GM23338 (cell line): ENCODE measurements at regions not wholly inside any gene's neighbourhood (a gene's known extent, or its start where the extent isn't known, plus 50 kb on each side); places are given as distances from the start of the nearest gene placed in this dataset.
"Not testable (repeated sequence)": the region's sequence is repeated elsewhere in the genome, so short reads cannot be mapped to it uniquely, and the experiment has no call there.

Source experiments
- ATAC-seq: fragments of 200-7000 bp; cut with Tn5 transposase; 3 replicates; pipeline ENCODE4 v1.9.1; 2020
- DNase-seq: peaks from one replicate; pipeline ENCODE4 v3.0.0-alpha.2; 2015; ENCODE audit warnings: low spot score
- H2AFZ ChIP-seq: fragments of 200-600 bp; sonication (generic); 2 replicates; pipeline ENCODE4 v1.8.0; 2016; ENCODE audit warnings: antibody characterized with exemption, mild to moderate bottlenecking, moderate library complexity
- H3F3A ChIP-seq: fragments of 200-600 bp; sonication (generic); replicated peaks from 2 replicates; pipeline ENCODE4 v1.8.0; 2017; ENCODE audit warnings: antibody characterized with exemption, mixed run types, low read depth
- H3K27ac ChIP-seq: fragments of 200-600 bp; sonication (generic); 2 replicates; pipeline ENCODE4 v1.6.1; 2016; ENCODE audit warnings: low read depth
- H3K27me3 ChIP-seq: fragments of 200-600 bp; sonication (generic); 2 replicates; pipeline ENCODE4 v1.8.0; 2016; ENCODE audit warnings: mild to moderate bottlenecking, mixed run types, moderate library complexity; ENCODE audit not compliant: insufficient read depth
- H3K36me3 ChIP-seq: fragments of 200-600 bp; sonication (generic); 2 replicates; pipeline ENCODE4 v1.8.0; 2016; ENCODE audit warnings: mild to moderate bottlenecking; ENCODE audit not compliant: insufficient read depth
- H3K4me1 ChIP-seq: fragments of 200-600 bp; sonication (generic); 2 replicates; pipeline ENCODE4 v1.8.0; 2016; ENCODE audit warnings: mild to moderate bottlenecking, moderate library complexity; ENCODE audit not compliant: insufficient read depth
- H3K4me2 ChIP-seq: fragments of 200-600 bp; sonication (generic); 2 replicates; pipeline ENCODE4 v1.7.1; 2017; ENCODE audit warnings: mixed run types
- H3K4me3 ChIP-seq: fragments of 200-600 bp; sonication (generic); 2 replicates; pipeline ENCODE4 v1.6.1; 2016; ENCODE audit warnings: mixed run types
- H3K79me2 ChIP-seq: fragments of 200-600 bp; sonication (generic); replicated peaks from 2 replicates; pipeline ENCODE4 v1.8.0; 2017; ENCODE audit warnings: mild to moderate bottlenecking; ENCODE audit not compliant: insufficient read depth
- H3K9me2 ChIP-seq: fragments of 200-600 bp; sonication (generic); 2 replicates; pipeline ENCODE4 v1.8.0; 2017; ENCODE audit not compliant: insufficient read depth
- H4K20me1 ChIP-seq: fragments of 200-600 bp; sonication (generic); replicated peaks from 2 replicates; pipeline ENCODE4 v1.8.0; 2017; ENCODE audit warnings: mild to moderate bottlenecking; ENCODE audit not compliant: insufficient read depth
- H3K27ac Mint-ChIP-seq: 2 replicates; pipeline ENCODE4 v1.8.0; 2020; ENCODE audit warnings: inconsistent platforms, mild to moderate bottlenecking, moderate library complexity, mixed read lengths
- H3K27me3 Mint-ChIP-seq: 3 replicates; pipeline ENCODE4 v1.8.0; 2022; ENCODE audit warnings: low read depth, mild to moderate bottlenecking, moderate library complexity, mixed read lengths, inconsistent platforms; ENCODE audit not compliant: insufficient read depth, poor library complexity
- H3K36me3 Mint-ChIP-seq: 3 replicates; pipeline ENCODE4 v1.8.0; 2021; ENCODE audit warnings: low read depth, mild to moderate bottlenecking, inconsistent platforms, moderate library complexity, mixed read lengths
- H3K4me1 Mint-ChIP-seq: 3 replicates; pipeline ENCODE4 v1.8.0; 2020; ENCODE audit warnings: mild to moderate bottlenecking, inconsistent platforms, mixed read lengths
- H3K4me3 Mint-ChIP-seq: 3 replicates; pipeline ENCODE4 v1.8.0; 2021; ENCODE audit warnings: moderate library complexity, mild to moderate bottlenecking, inconsistent platforms, mixed read lengths
- H3K9me3 Mint-ChIP-seq: 3 replicates; pipeline ENCODE4 v1.8.0; 2020; ENCODE audit warnings: moderate library complexity, mild to moderate bottlenecking, inconsistent platforms, mixed read lengths
- CTCF ChIP-seq, 2 experiments: fragments of 200-600 bp in 1 of 2; sonication (generic) in 1 of 2; conservative IDR thresholded peaks; 2 replicates each; pipeline versions ENCODE4 v1.5.1 to v1.6.1; 2016 to 2017; ENCODE audit warnings: antibody characterized with exemption in 2 of 2, low read depth in 2 of 2, mild to moderate bottlenecking in 2 of 2, moderate library complexity in 1 of 2
- EZH2 ChIP-seq: fragments of 200-600 bp; sonication (generic); IDR thresholded peaks from one replicate; pipeline ENCODE4 v1.8.0; 2017; ENCODE audit warnings: antibody characterized with exemption, mild to moderate bottlenecking, low read depth; ENCODE audit not compliant: unreplicated experiment
- EZH2phosphoT487 ChIP-seq: fragments of 200-600 bp; sonication (generic); IDR thresholded peaks from one replicate; pipeline ENCODE4 v1.8.1; 2018; ENCODE audit warnings: antibody characterized with exemption; ENCODE audit not compliant: unreplicated experiment
- JUNB ChIP-seq: IDR thresholded peaks from one replicate; pipeline ENCODE4 v1.6.1; 2016; ENCODE audit warnings: antibody characterized with exemption; ENCODE audit not compliant: unreplicated experiment
- NANOG ChIP-seq: IDR thresholded peaks from 2 replicates; pipeline ENCODE4 v1.6.1; 2016; ENCODE audit warnings: antibody characterized with exemption, borderline replicate concordance
- REST ChIP-seq: IDR thresholded peaks from one replicate; pipeline ENCODE4 v1.6.1; 2018; ENCODE audit warnings: antibody characterized with exemption; ENCODE audit not compliant: unreplicated experiment
- ZNF114 ChIP-seq: fragments of 250-450 bp; sonication (Bioruptor Pico); IDR thresholded peaks from 2 replicates; pipeline ENCODE4 v1.5.0; 2020; ENCODE audit warnings: mild to moderate bottlenecking, moderate library complexity

- Histone ChIP-seq H3K36me3 (no peaks in the 10 kb centered on the region), H3K27ac (no peak overlapping the region), H3K4me2 (no peak overlapping the region), H3K4me1 (no peaks in the 10 kb centered on the region), H3K27me3 (no peaks in the 10 kb centered on the region), H3K79me2 (no peaks in the 10 kb centered on the region), H3F3A (no peaks in the 10 kb centered on the region), H2AFZ (no peak overlapping the region), H4K20me1 (no peaks in the 10 kb centered on the region), H3K9me2 (no peaks in the 10 kb centered on the region), H3K4me3 (no peak overlapping the region)
- TF ChIP-seq EZH2phosphoT487 (no peak), EZH2 (no peak), ZNF114 (CRISPR knock-in tag) (no peak), JUNB (no peak), NANOG (no peak), REST (no peak), CTCF (conservative IDR thresholded peaks at IDR 0.05; ENCODE audit: low read depth in 2 of 2) (no peak)
- Mint-ChIP-seq H3K27ac (no peak overlapping the region), H3K4me1 (peaks cover under 1% of the 10 kb centered on the region; the same call in 1 of the 3 replicates), H3K27me3 (no peaks in the 10 kb centered on the region), H3K9me3 (no peaks in the 10 kb centered on the region; the same call in 2 of the 3 replicates), H3K36me3 (no peaks in the 10 kb centered on the region), H3K4me3 (no peak overlapping the region)
- DNase-seq (no peak), ATAC-seq (no peak)
Measured at GRCh38 chrX:109922190-109922589, 80.7 kb upstream of the TMEM164 start.

GRCh38 chrX:109925003-109925402 is 77.9 kb upstream of the TMEM164 start:
- not testable (repeated sequence) for H4K20me1 ChIP-seq, DNase-seq, H3K9me2 ChIP-seq, H3K36me3 Mint-ChIP-seq, H2AFZ ChIP-seq, H3K27me3 ChIP-seq, H3K36me3 ChIP-seq, H3K79me2 ChIP-seq, H3K27ac ChIP-seq, H3K4me3 Mint-ChIP-seq, H3K27me3 Mint-ChIP-seq, H3F3A ChIP-seq, H3K9me3 Mint-ChIP-seq, H3K4me3 ChIP-seq, H3K4me2 ChIP-seq, ATAC-seq, H3K4me1 Mint-ChIP-seq, H3K27ac Mint-ChIP-seq, H3K4me1 ChIP-seq
